SK-N-SH (cell line): ENCODE measurements at regions not wholly inside any gene's neighbourhood (a gene's known extent, or its start where the extent isn't known, plus 50 kb on each side); places are given as distances from the start of the nearest gene placed in this dataset.

Experiments
- CTCF ChIA-PET: fragments of 300-600, 350-600 bp; formaldehyde crosslinking; extraction: SDS; loops from one replicate; lab custom pipeline; 2021; lab: Yijun Ruan, JAX
- POLR2A ChIA-PET: fragments of 350-600 bp; sonication (Branson Sonifier 250); formaldehyde crosslinking; extraction: SDS; loops from one replicate; lab custom pipeline; 2020; ENCODE audit warnings: antibody characterized with exemption, inconsistent platforms; lab: Yijun Ruan, JAX
- DNase-seq: peaks from one replicate; pipeline ENCODE4 v3.0.0; 2012
- H2AFZ ChIP-seq: fragments of 200-600 bp; sonication (generic); 2 replicates; pipeline ENCODE4 v1.8.1; 2016; ENCODE audit warnings: antibody characterized with exemption, mild to moderate bottlenecking, low read depth
- H3F3A ChIP-seq: fragments of 200-600 bp; sonication (generic); replicated peaks from 2 replicates; pipeline ENCODE3; 2016; ENCODE audit warnings: antibody characterized with exemption, mild to moderate bottlenecking; ENCODE audit not compliant: insufficient read depth
- H3K27ac ChIP-seq, 2 experiments: fragments of 200-500 bp in 1 of 2; fragments of 200-600 bp in 1 of 2; sonication (Bioruptor generic) in 1 of 2; sonication (generic), shearing (Covaris generic) in 1 of 2; 2 replicates each; pipeline versions ENCODE4 v1.5.1 to v1.6.1; 2014 to 2016; ENCODE audit warnings: low read depth in 2 of 2, inconsistent platforms in 1 of 2, low read length in 1 of 2, mild to moderate bottlenecking in 1 of 2, mixed read lengths in 1 of 2
- H3K27me3 ChIP-seq: fragments of 200-600 bp; sonication (generic), shearing (Covaris generic); 2 replicates; pipeline ENCODE4 v1.6.1; 2016; ENCODE audit warnings: mixed run types; ENCODE audit not compliant: insufficient read depth
- H3K36me3 ChIP-seq, 2 experiments: fragments of 200-500 bp in 1 of 2; fragments of 200-600 bp in 1 of 2; sonication (Bioruptor generic) in 1 of 2; sonication (generic) in 1 of 2; replicated peaks in 1 of 2; 2 replicates each; pipeline versions ENCODE3 to v1.5.1; 2014 to 2016; ENCODE audit warnings: low read length in 1 of 2, mild to moderate bottlenecking in 1 of 2; ENCODE audit not compliant: insufficient read depth in 2 of 2, control insufficient read depth in 1 of 2
- H3K4me1 ChIP-seq, 2 experiments: fragments of 200-500 bp in 1 of 2; fragments of 200-600 bp in 1 of 2; sonication (Bioruptor generic) in 1 of 2; sonication (generic), shearing (Covaris generic) in 1 of 2; 2 replicates each; pipeline versions ENCODE4 v1.5.1 to v1.6.1; 2014 to 2016; ENCODE audit warnings: low read depth in 1 of 2, low read length in 1 of 2, mixed run types in 1 of 2; ENCODE audit not compliant: insufficient read depth in 2 of 2, control insufficient read depth in 1 of 2
- H3K4me2 ChIP-seq: fragments of 200-600 bp; sonication (generic), shearing (Covaris generic); 2 replicates; pipeline ENCODE4 v1.6.1; 2017; ENCODE audit warnings: mixed run types
- H3K4me3 ChIP-seq, 2 experiments: fragments of 200-500 bp in 1 of 2; fragments of 200-600 bp in 1 of 2; sonication (Bioruptor generic) in 1 of 2; sonication (generic), shearing (Covaris generic) in 1 of 2; 2 replicates each; pipeline versions ENCODE4 v1.5.1 to v1.8.1; 2014 to 2016; ENCODE audit warnings: low read depth in 2 of 2, inconsistent platforms in 1 of 2, low read length in 1 of 2, mild to moderate bottlenecking in 1 of 2, mixed read lengths in 1 of 2, moderate library complexity in 1 of 2
- H3K79me2 ChIP-seq: fragments of 200-600 bp; sonication (generic); 2 replicates; pipeline ENCODE4 v1.8.1; 2017; ENCODE audit warnings: mild to moderate bottlenecking; ENCODE audit not compliant: insufficient read depth
- H3K9ac ChIP-seq: fragments of 200-600 bp; sonication (generic); 2 replicates; pipeline ENCODE4 v1.6.1; 2017; ENCODE audit warnings: mixed run types
- H3K9me2 ChIP-seq: fragments of 200-600 bp; sonication (generic); 2 replicates; pipeline ENCODE4 v1.6.1; 2017; ENCODE audit warnings: mixed run types
- H3K9me3 ChIP-seq: fragments of 200-600 bp; sonication (generic); 2 replicates; pipeline ENCODE4 v1.6.1; 2017; ENCODE audit warnings: mixed run types, mild to moderate bottlenecking, moderate library complexity
- H4K20me1 ChIP-seq: fragments of 200-600 bp; sonication (generic); 2 replicates; pipeline ENCODE4 v1.6.1; 2017; ENCODE audit warnings: mild to moderate bottlenecking, mixed run types; ENCODE audit not compliant: insufficient read depth
- GABPA ChIP-seq: IDR thresholded peaks from 2 replicates; pipeline ENCODE4 v1.4.0; 2012; ENCODE audit warnings: low read depth, mild to moderate bottlenecking
- MEF2A ChIP-seq: IDR thresholded peaks from 2 replicates; pipeline ENCODE4 v1.4.0; 2012; ENCODE audit warnings: low read depth, borderline replicate concordance
- NFIC ChIP-seq: IDR thresholded peaks from 2 replicates; pipeline ENCODE4 v1.4.0; 2012; ENCODE audit warnings: borderline replicate concordance
- NRF1 ChIP-seq: IDR thresholded peaks from 2 replicates; pipeline ENCODE4 v1.6.1; 2012; ENCODE audit warnings: low read depth, mild to moderate bottlenecking, low read length
- POLR2AphosphoS5 ChIP-seq: IDR thresholded peaks from 2 replicates; pipeline ENCODE4 v1.6.1; 2012; ENCODE audit warnings: low read depth, low read length
- RCOR1 ChIP-seq: fragments of 150-350 bp; IDR thresholded peaks from 2 replicates; pipeline ENCODE4 v1.6.1; 2017; ENCODE audit warnings: antibody characterized with exemption, low read length
- TCF12 ChIP-seq: IDR thresholded peaks from 2 replicates; pipeline ENCODE4 v1.4.0; 2012
- YY1 ChIP-seq: IDR thresholded peaks from 2 replicates; pipeline ENCODE4 v1.4.0; 2012; ENCODE audit warnings: low read depth, mild to moderate bottlenecking
- WGBS: methylation state at CpG from one replicate; pipeline ENCODE4 v1.1.6; 2017; ENCODE audit warnings: low lambda C conversion rate; 5-methylcytosine and 5-hydroxymethylcytosine counted together
- small RNA-seq, 7 experiments: library from RNA; depleted of rRNA; stranded (forward); fragments of <200 nt; gene quantifications; one replicate each; pipeline ENCODE3, GENCODE V24; 2012
- TF ChIP-seq, protein P1 (sequence below): IDR thresholded peaks from 2 replicates; pipeline ENCODE4; 2012

DNA sequence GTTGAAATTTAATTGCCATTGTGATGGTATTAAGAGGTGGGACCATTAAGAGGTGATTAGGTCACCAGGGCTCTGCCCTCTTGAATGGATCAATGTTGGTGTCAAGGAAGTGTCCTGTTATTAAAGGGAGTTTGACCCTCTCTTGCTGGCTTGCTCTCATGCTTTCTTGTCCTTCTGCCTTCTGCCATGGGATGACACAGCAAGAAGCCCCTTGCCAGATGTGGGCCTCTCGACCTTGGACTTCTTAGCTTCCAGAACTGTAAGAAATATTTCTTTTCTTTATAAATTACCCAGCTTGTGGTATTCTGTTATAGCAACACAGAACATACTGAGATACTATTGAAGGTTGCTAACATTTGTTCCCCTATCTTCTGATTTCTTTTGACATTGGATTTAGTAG lies 157.0 kb downstream of the MDFIC start:
- H3K27ac ChIP-seq: no peak overlapping the region
- no peaks in the 10 kb centered on the region for H3F3A ChIP-seq
- no peak for DNase-seq
- POLR2A ChIA-PET: no interaction called here
- H3K9ac ChIP-seq: no peak overlapping the region
- no peaks in the 10 kb centered on the region for H3K79me2 ChIP-seq
- no peak for TF ChIP-seq NFIC
- TF ChIP-seq, protein P1, sequence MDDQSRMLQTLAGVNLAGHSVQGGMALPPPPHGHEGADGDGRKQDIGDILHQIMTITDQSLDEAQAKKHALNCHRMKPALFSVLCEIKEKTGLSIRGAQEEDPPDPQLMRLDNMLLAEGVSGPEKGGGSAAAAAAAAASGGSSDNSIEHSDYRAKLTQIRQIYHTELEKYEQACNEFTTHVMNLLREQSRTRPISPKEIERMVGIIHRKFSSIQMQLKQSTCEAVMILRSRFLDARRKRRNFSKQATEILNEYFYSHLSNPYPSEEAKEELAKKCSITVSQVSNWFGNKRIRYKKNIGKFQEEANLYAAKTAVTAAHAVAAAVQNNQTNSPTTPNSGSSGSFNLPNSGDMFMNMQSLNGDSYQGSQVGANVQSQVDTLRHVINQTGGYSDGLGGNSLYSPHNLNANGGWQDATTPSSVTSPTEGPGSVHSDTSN: no peak
- no peak for TF ChIP-seq MEF2A
- no peak for TF ChIP-seq RCOR1
- TF ChIP-seq YY1: no peak
- no peak overlapping the region for H2AFZ ChIP-seq
- no peak overlapping the region for H3K4me2 ChIP-seq
- H3K36me3 ChIP-seq: no peaks in the 10 kb centered on the region
- H3K9me3 ChIP-seq: no peaks in the 10 kb centered on the region
- no peaks in the 10 kb centered on the region for H3K4me1 ChIP-seq
- 4% methylated on average over 1 of the region's 1 CpG for WGBS
- 0 out of 2 replicates have a peak, but pooled peaks cover 5% of the 10 kb centered on the region for H3K9me2 ChIP-seq
- H3K27me3 ChIP-seq: 0 out of 2 replicates have a peak, but pooled peaks cover 6% of the 10 kb centered on the region
- CTCF ChIA-PET: no interaction called here
- no peak overlapping the region for H3K4me3 ChIP-seq
- no peaks in the 10 kb centered on the region for H4K20me1 ChIP-seq

DNA sequence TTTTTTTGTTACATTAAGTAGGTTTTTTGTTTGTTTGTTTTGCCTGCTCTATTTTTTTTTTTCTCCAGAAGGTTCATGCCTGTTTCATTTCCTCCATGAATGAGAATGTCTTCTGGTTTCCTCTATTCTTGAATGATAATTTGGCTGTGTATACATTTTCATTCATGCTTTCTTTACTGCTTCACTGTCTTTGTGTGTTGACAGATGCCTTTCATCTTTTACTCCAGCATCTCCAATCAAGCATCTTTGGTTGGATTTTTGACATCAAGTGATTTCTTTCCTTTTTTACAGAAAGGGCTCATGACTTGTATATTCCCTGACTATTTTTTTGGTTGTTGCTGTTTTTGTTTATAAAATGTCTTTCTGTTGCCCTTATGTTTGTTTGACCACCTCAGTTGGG lies 156.5 kb downstream of the MDFIC start:
- Histone ChIP-seq H3F3A (no peaks in the 10 kb centered on the region), H3K4me3 (no peak overlapping the region), H3K4me1 (no peaks in the 10 kb centered on the region), H3K4me2 (no peak overlapping the region), H3K79me2 (no peaks in the 10 kb centered on the region), H2AFZ (no peak overlapping the region), H3K9ac (no peak overlapping the region), H3K27me3 (0 out of 2 replicates have a peak, but pooled peaks cover 6% of the 10 kb centered on the region), H3K9me2 (0 out of 2 replicates have a peak, but pooled peaks cover 5% of the 10 kb centered on the region), H3K36me3 (no peaks in the 10 kb centered on the region), H4K20me1 (no peaks in the 10 kb centered on the region), H3K9me3 (no peaks in the 10 kb centered on the region), H3K27ac (no peak overlapping the region)
- TF ChIP-seq GABPA: no peak
- TF ChIP-seq NRF1: no peak
- TF ChIP-seq, protein P1: no peak
- TF ChIP-seq POLR2AphosphoS5: no peak
- no peak for TF ChIP-seq YY1
- no peak for TF ChIP-seq TCF12
- no peak for DNase-seq
- CTCF ChIA-PET: interaction anchor here (1.5 kb wide), 1 partner anchor 10 kb away, joined by 3 read pairs; no protein-coding TSS in a partner anchor
- POLR2A ChIA-PET: no interaction called here

DNA sequence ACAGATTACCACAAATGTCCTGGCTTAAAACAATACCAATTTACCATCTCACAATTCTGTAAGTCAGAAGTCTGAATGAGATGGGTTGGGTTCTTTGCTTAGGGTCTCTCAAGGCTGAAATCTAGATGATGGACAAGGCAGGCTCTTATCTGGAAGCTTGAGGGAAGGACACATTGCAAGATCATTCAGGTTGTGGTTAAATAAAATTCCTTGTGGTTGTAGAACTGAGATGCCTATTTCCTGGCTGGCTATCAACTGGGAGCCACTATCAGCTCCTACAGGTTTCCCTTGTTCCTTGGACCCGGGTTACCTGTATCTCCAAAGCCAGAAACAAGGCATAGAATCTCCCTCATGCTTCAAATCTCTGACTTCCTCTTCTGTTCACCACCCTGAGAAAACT lies 148.4 kb downstream of the MDFIC start:
- no peak overlapping the region for H3K4me3 ChIP-seq
- CTCF ChIA-PET: no interaction called here

More for the DNA sequence above, 148.4 kb downstream of the MDFIC start:
- H3K27me3 ChIP-seq: no peaks in the 10 kb centered on the region
- no peaks in the 10 kb centered on the region for H3K79me2 ChIP-seq
- no peaks in the 10 kb centered on the region for H3K9me3 ChIP-seq
- no peaks in the 10 kb centered on the region for H3F3A ChIP-seq
- H3K36me3 ChIP-seq: no peaks in the 10 kb centered on the region
- POLR2A ChIA-PET: no interaction called here
- H3K4me2 ChIP-seq: no peak overlapping the region
- WGBS: 5% methylated on average over 1 of the region's 1 CpG
- no peaks in the 10 kb centered on the region for H3K9me2 ChIP-seq
- H3K4me1 ChIP-seq: no peaks in the 10 kb centered on the region
- H3K9ac ChIP-seq: no peak overlapping the region
- H4K20me1 ChIP-seq: no peaks in the 10 kb centered on the region
- DNase-seq: no peak
- H2AFZ ChIP-seq: no peak overlapping the region
- no peak for TF ChIP-seq POLR2AphosphoS5
- TF ChIP-seq, all 33 proteins: peak for 0
- no peak overlapping the region for H3K27ac ChIP-seq

Small RNAs in the stretch of these regions (small RNA-seq; reads per million reads assigned to genes)
- gene RF00019 (0 reads per million in 7 experiments), gene SNORA25B (0 to 0.06 (median 0) reads per million in 7 experiments)
